ENCODE measurements at regions not wholly inside any gene's neighbourhood (a gene's known extent, or its start where the extent isn't known, plus 50 kb on each side); places are given as distances from the start of the nearest gene placed in this dataset.

DNA sequence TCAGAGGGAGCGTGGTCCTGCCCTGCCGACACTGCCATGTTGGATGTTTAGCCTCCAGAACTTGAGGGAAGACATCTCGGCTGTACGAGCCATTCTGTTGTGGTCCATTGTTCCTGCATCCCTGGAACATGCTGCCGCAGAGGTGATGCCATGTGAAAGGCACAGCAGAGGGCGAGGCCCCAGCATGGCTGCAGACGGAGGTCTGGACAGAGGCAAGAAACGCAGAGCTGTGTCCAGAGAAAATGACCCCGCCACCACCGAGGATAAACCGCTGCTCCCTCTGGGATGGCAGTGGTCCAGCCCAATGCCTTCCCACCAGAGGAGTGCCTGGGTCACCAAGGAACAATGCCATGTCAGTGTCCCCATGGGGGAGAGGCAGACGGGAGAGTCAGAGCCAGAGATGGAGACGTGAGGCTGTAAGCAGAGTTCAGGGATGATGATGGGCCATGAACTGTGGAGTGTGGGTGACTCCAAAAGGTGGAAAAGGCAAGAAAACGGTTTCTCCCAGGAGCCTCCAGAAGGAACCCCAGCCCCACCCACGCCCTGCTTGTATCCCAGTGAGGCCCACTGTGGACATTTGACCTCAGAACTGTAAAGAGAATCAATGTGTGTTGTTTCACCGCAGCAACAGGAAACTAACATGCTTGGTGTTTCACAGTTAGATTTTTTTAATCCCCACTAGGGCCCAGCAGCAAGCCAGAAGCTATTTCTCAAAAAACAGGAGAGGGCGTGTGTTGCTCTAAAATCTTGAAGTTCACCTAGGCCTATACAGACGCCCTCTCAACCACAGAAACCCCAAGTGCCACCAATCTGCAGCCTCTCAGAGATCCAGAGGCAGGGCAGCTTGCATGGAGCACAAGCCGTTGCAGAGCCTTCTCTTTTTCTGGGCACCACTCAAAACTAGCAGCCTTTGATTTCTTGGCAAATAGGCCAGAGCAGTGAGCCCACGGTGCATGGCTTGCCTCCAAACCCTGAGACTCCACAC, 1422.9 kb downstream of the TBC1D22A start:
- no peaks in the 10 kb centered on the region for H3F3A ChIP-seq (ENCODE audit: insufficient read depth)
- TF ChIP-seq EZH2phosphoT487 (IDR thresholded peaks at IDR 0.05; ENCODE audit: insufficient read depth, low read depth), result no peak
- TF ChIP-seq EZH2 (IDR thresholded peaks at IDR 0.05; ENCODE audit: insufficient read depth, poor library complexity, severe bottlenecking), result no peak
- no peaks in the 10 kb centered on the region for H4K20me1 ChIP-seq (ENCODE audit: insufficient read depth)
- in situ Hi-C loops (cut with MboI), result no loop called here
- H3K9me3 ChIP-seq (ENCODE audit: low read depth), result no peaks in the 10 kb centered on the region
- no peak overlapping the region for H3K4me3 ChIP-seq
- no peaks in the 10 kb centered on the region for H3K9me2 ChIP-seq (ENCODE audit: insufficient read depth)
- H3K4me1 ChIP-seq (ENCODE audit: insufficient read depth), result no peaks in the 10 kb centered on the region
- H3K79me2 ChIP-seq (ENCODE audit: insufficient read depth), result no peaks in the 10 kb centered on the region
- no peak for DNase-seq
- H3K27me3 ChIP-seq (replicated peaks; ENCODE audit: insufficient read depth), result no peaks in the 10 kb centered on the region
- H3K4me2 ChIP-seq (ENCODE audit: unreplicated experiment), result no peak overlapping the region
- no peak overlapping the region for H3K9ac ChIP-seq
- no peak overlapping the region for H2AFZ ChIP-seq
- H3K27ac ChIP-seq, result no peak overlapping the region
- 32 to 42% methylated on average over 20 of the region's 20 CpGs for WGBS, 2 experiments (ENCODE audit: low coverage in 1 of 2, low lambda C conversion rate in 2 of 2, missing lambda C conversion rate in 2 of 2)
- H3K36me3 ChIP-seq (ENCODE audit: low read depth), result no peaks in the 10 kb centered on the region

DNA sequence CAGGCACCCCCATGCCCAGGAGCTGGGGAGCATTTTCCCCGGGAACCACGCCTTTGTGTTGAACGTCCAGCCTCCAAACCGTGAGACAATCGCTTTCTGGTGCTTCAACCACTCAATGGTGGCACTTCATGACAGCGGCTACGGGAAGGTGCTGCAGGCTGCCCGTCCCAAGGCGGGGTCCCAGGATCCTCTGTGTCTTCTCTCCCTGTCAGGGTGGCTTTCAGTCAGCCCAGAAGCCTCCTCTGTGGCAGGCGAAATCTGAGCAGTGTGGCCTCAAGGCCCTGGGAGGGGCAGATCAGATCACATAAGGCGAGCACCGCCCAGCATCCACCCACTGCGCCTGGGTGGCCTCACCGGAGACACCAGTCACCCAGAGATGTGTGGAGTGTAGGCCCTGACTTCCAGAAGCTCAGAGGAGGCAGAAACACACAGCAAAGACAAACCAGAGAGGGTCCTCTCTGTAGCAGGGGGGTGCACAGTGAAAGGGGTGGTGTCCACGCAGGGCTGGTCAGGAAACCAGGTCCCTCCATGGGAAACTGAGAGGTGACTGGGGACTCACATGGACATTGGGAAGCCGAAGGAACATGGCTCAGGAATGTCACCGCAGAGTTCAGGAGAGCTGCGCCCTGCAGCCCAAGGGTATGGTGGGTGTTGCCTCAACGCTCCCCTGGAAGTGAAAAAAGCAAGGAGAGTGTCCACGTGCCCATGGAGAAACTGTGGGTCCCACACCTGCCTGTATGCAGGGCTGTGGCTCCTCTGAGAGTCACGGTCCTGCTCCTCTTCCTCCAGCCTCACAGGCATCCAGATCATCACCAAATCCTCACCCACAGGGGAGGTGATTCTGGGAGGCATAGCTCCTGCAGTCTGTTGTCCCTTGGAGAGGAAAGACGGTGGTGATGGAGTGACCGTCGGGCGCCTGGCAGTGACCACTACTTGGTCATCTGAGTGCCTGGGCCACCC, 1420.7 kb downstream of the TBC1D22A start:
- no peaks in the 10 kb centered on the region for H3K4me1 ChIP-seq (ENCODE audit: insufficient read depth)
- no peak overlapping the region for H3K4me3 ChIP-seq
- no peaks in the 10 kb centered on the region for H3K27me3 ChIP-seq (replicated peaks; ENCODE audit: insufficient read depth)
- no peak overlapping the region for H3K9ac ChIP-seq
- no peaks in the 10 kb centered on the region for H3K9me2 ChIP-seq (ENCODE audit: insufficient read depth)
- no peak for TF ChIP-seq EZH2 (IDR thresholded peaks at IDR 0.05; ENCODE audit: insufficient read depth, poor library complexity, severe bottlenecking)
- TF ChIP-seq EZH2phosphoT487 (IDR thresholded peaks at IDR 0.05; ENCODE audit: insufficient read depth, low read depth), result no peak
- H3K27ac ChIP-seq, result no peak overlapping the region
- WGBS, 2 experiments (ENCODE audit: low coverage in 1 of 2, low lambda C conversion rate in 2 of 2, missing lambda C conversion rate in 2 of 2), result 47 to 54% methylated on average over 25 of the region's 25 CpGs
- H3K9me3 ChIP-seq (ENCODE audit: low read depth), result no peaks in the 10 kb centered on the region
- no peaks in the 10 kb centered on the region for H3K36me3 ChIP-seq (ENCODE audit: low read depth)
- no peak for DNase-seq
- H3F3A ChIP-seq (ENCODE audit: insufficient read depth), result no peaks in the 10 kb centered on the region
- no peaks in the 10 kb centered on the region for H4K20me1 ChIP-seq (ENCODE audit: insufficient read depth)
- no peak overlapping the region for H3K4me2 ChIP-seq (ENCODE audit: unreplicated experiment)
- H3K79me2 ChIP-seq (ENCODE audit: insufficient read depth), result no peaks in the 10 kb centered on the region
- in situ Hi-C loops (cut with MboI), result no loop called here
- no peak overlapping the region for H2AFZ ChIP-seq

DNA sequence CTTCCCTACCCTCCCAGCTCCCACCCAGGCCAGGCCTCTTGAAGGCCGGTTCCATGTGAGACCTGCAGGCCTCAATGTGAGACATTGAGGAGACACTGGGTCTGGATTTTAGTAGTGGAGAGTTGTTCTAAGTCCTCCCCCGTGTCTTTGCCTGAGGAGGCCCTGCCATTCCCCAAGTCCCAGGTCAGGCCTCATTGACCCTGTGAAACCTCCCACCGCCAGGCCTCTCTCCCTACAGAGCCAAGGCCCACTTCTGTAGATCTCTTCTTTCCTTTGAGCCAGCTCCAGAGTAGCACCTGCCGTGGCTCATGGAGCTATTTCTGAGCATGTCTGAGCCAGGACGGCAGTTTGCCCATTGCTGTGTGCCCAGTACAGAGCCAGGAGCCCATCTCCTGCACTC, 1419.6 kb downstream of the TBC1D22A start:
- Histone ChIP-seq H3K36me3 (ENCODE audit: low read depth) (no peaks in the 10 kb centered on the region), H3K79me2 (ENCODE audit: insufficient read depth) (no peaks in the 10 kb centered on the region), H3K27ac (no peak overlapping the region), H3K9me3 (ENCODE audit: low read depth) (no peaks in the 10 kb centered on the region), H2AFZ (no peak overlapping the region), H3K27me3 (replicated peaks; ENCODE audit: insufficient read depth) (no peaks in the 10 kb centered on the region), H3K4me1 (ENCODE audit: insufficient read depth) (no peaks in the 10 kb centered on the region), H3K9ac (no peak overlapping the region), H3K4me2 (ENCODE audit: unreplicated experiment) (no peak overlapping the region), H3K4me3 (no peak overlapping the region), H3K9me2 (ENCODE audit: insufficient read depth) (no peaks in the 10 kb centered on the region), H4K20me1 (ENCODE audit: insufficient read depth) (no peaks in the 10 kb centered on the region), H3F3A (ENCODE audit: insufficient read depth) (no peaks in the 10 kb centered on the region)
- DNase-seq, result no peak
- TF ChIP-seq EZH2 (IDR thresholded peaks at IDR 0.05; ENCODE audit: insufficient read depth, poor library complexity, severe bottlenecking), result no peak
- TF ChIP-seq EZH2phosphoT487 (IDR thresholded peaks at IDR 0.05; ENCODE audit: insufficient read depth, low read depth), result no peak
- WGBS, 2 experiments (ENCODE audit: low coverage in 1 of 2, low lambda C conversion rate in 2 of 2, missing lambda C conversion rate in 2 of 2), result 41 to 44% methylated on average over 5 of the region's 5 CpGs
- in situ Hi-C loops (cut with MboI), result no loop called here

DNA sequence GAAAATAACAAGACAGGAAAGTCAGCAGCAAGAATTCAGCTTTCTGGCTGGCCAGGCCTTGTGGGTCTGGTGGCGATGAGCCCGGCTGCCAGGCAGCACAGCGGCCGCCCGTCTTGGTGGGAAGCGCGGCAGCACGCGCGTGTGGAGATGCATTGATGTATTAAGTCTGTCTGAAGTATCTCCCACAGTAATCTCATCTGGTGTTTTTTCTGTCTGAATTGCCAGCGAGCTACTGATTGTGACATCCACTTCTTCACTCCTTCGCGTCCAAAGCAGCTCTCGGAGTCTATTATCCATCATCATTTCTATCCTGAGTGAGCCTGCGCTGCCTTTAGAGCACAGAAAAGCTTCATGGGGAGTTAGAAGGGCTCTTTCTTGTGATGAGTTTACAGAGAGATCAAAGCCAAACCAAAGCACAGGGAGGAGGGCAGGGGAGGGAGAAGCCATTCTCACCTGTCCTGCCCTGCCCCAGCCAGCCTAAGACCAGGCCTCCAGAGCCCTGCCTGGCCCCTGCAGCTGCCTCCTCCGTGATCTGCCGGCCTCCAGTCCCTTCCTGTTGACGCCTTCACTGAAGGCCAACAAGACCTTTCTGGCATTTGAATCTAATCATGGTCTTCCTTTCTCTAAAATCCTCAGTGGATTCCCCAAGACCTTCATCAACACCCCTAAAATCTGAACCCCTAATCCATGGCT, 1419.0 kb downstream of the TBC1D22A start:
- Histone ChIP-seq H3K27ac (no peak overlapping the region), H3K27me3 (replicated peaks; ENCODE audit: insufficient read depth) (no peaks in the 10 kb centered on the region), H3K4me2 (ENCODE audit: unreplicated experiment) (no peak overlapping the region), H4K20me1 (ENCODE audit: insufficient read depth) (no peaks in the 10 kb centered on the region), H3K4me3 (no peak overlapping the region), H3F3A (ENCODE audit: insufficient read depth) (no peaks in the 10 kb centered on the region), H3K9ac (no peak overlapping the region), H3K9me2 (ENCODE audit: insufficient read depth) (no peaks in the 10 kb centered on the region), H3K4me1 (ENCODE audit: insufficient read depth) (no peaks in the 10 kb centered on the region), H3K79me2 (ENCODE audit: insufficient read depth) (no peaks in the 10 kb centered on the region), H3K36me3 (ENCODE audit: low read depth) (no peaks in the 10 kb centered on the region), H3K9me3 (ENCODE audit: low read depth) (no peaks in the 10 kb centered on the region), H2AFZ (no peak overlapping the region)
- in situ Hi-C loops (cut with MboI), result no loop called here
- 8 to 9% methylated on average over 18 of the region's 18 CpGs for WGBS, 2 experiments (ENCODE audit: low coverage in 1 of 2, low lambda C conversion rate in 2 of 2, missing lambda C conversion rate in 2 of 2)
- no peak for DNase-seq
- TF ChIP-seq EZH2phosphoT487 (IDR thresholded peaks at IDR 0.05; ENCODE audit: insufficient read depth, low read depth), result no peak
